ENCODE measurements at regions not wholly inside any gene's neighbourhood (a gene's known extent, or its start where the extent isn't known, plus 50 kb on each side); places are given as distances from the start of the nearest gene placed in this dataset.

DNA sequence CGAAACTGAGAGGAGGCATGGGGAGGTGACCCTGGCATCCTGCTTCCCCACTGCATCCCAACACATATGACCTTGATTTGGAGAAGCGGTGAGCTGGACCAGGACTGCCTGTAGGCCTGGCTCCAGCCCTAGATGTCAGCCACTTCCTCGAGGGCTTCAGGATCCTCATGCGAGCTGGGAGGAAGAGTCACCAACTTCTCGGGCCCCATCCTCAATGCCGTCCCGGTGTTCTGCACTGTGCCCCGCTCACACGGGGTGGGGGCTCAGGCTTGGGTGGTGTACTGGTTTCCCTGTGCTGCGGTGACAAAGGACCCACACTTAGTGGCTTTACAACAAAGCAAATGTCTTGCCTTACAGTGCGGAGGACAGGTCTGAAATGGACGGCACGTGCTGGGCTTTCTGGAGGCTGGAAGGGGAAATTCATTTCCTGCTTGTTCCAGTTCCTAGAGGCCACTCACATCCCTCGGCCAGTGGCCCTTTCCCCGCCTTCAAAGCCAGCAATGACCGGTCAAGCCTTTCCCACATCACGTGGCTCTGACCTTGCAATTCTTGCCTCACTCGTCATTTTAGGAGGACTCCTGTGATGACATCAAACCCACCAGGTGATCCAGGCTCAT, 298.1 kb upstream of the RTL1 start:
- Histone ChIP-seq H3K27ac (ENCODE audit: low read depth in 1 of 2, low read length in 2 of 2) (no peak overlapping the region), H3K4me3 (ENCODE audit: low read length) (no peak overlapping the region), H3K9me3 (ENCODE audit: control insufficient read depth in 1 of 2, insufficient read depth in 1 of 2, low read length in 2 of 2) (peaks cover 1 to 15% of the 10 kb centered on the region in 2 experiments), H3K4me1 (ENCODE audit: insufficient read depth, low read length) (no peaks in the 10 kb centered on the region), H3K36me3 (ENCODE audit: insufficient read depth, low read length) (no peaks in the 10 kb centered on the region), H3K27me3 (ENCODE audit: control insufficient read depth in 1 of 2, insufficient read depth in 2 of 2, low read length in 2 of 2) (no peaks in the 10 kb centered on the region)
- no peaks in the 10 kb centered on the region for H3K36me3 Mint-ChIP-seq (ENCODE audit: low read depth)
- no peak overlapping the region for H3K27ac Mint-ChIP-seq
- ATAC-seq (ENCODE audit: poor library complexity) (no peak), DNase-seq (no peak)
- TF ChIP-seq, protein P1, sequence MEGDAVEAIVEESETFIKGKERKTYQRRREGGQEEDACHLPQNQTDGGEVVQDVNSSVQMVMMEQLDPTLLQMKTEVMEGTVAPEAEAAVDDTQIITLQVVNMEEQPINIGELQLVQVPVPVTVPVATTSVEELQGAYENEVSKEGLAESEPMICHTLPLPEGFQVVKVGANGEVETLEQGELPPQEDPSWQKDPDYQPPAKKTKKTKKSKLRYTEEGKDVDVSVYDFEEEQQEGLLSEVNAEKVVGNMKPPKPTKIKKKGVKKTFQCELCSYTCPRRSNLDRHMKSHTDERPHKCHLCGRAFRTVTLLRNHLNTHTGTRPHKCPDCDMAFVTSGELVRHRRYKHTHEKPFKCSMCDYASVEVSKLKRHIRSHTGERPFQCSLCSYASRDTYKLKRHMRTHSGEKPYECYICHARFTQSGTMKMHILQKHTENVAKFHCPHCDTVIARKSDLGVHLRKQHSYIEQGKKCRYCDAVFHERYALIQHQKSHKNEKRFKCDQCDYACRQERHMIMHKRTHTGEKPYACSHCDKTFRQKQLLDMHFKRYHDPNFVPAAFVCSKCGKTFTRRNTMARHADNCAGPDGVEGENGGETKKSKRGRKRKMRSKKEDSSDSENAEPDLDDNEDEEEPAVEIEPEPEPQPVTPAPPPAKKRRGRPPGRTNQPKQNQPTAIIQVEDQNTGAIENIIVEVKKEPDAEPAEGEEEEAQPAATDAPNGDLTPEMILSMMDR (IDR thresholded peaks at IDR 0.05) = no peak
- ChIA-PET CTCF (no interaction called here), POLR2A (no interaction called here)
- no peaks in the 10 kb centered on the region for H3K27me3 Mint-ChIP-seq
- no peaks in the 10 kb centered on the region for H3K4me1 Mint-ChIP-seq (ENCODE audit: low read depth)
- intact Hi-C loops (cut with DNase I, micrococcal nuclease) = no loop called here
- peaks cover 24% of the 10 kb centered on the region for H3K9me3 Mint-ChIP-seq
- H3K4me3 Mint-ChIP-seq = no peak overlapping the region

DNA sequence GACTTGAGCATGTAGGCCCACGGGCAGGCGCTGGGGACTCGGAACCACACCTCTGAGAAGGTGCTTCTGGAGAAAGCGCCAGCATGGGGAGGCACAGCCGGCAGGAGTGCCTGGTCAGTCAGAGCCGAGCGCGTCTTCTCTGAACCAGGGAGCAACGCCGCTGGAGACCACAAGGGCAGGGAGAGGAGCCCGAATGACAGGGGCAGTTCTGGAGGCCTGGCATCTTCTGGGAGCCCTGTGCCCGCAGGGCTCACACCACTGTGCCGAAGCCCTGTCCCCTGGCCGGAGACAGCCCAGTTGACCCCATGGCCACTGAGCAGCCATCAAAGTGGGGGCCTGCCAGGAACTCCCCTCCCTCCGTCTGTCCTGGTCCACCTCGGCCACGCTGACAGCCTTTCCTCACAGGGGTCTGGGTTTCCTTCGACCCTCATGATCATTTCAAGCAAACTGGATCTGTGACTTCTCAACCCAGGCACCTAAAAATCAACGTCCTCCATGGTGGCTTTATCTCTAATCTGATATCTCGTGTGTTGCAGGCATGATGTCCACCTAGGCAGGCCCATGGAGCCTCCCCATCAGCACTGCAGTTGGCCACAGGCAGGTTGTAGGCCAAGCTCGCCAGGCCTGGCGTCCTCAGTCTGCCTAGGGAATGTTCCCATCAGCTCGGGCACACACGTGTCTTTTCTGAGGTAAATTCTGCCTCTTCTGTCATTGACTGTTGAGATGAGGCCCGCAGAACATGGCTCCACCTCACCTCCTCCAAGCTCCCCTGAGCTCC, 299.3 kb upstream of the RTL1 start:
- H3K4me3 Mint-ChIP-seq = no peak overlapping the region
- no peaks in the 10 kb centered on the region for H3K27me3 Mint-ChIP-seq
- H3K27ac ChIP-seq (ENCODE audit: low read depth in 1 of 2, low read length in 2 of 2) = no peak overlapping the region
- H3K36me3 Mint-ChIP-seq (ENCODE audit: low read depth) = peaks cover 4% of the 10 kb centered on the region
- H3K36me3 ChIP-seq (ENCODE audit: insufficient read depth, low read length) = no peaks in the 10 kb centered on the region
- no peak overlapping the region for H3K4me3 ChIP-seq (ENCODE audit: low read length)
- no peaks in the 10 kb centered on the region for H3K4me1 Mint-ChIP-seq (ENCODE audit: low read depth)
- ChIA-PET CTCF (no interaction called here), POLR2A (no interaction called here)
- TF ChIP-seq, protein P1 (IDR thresholded peaks at IDR 0.05) = no peak
- intact Hi-C loops (cut with DNase I, micrococcal nuclease) = no loop called here
- no peak for ATAC-seq (ENCODE audit: poor library complexity)
- no peak overlapping the region for H3K27ac Mint-ChIP-seq
- H3K9me3 ChIP-seq (ENCODE audit: control insufficient read depth in 1 of 2, insufficient read depth in 1 of 2, low read length in 2 of 2) = peaks cover 13 to 15% of the 10 kb centered on the region in 2 experiments
- H3K4me1 ChIP-seq (ENCODE audit: insufficient read depth, low read length) = no peaks in the 10 kb centered on the region
- H3K27me3 ChIP-seq (ENCODE audit: control insufficient read depth in 1 of 2, insufficient read depth in 2 of 2, low read length in 2 of 2) = no peaks in the 10 kb centered on the region
- DNase-seq = no peak
- peaks cover 30% of the 10 kb centered on the region for H3K9me3 Mint-ChIP-seq

DNA sequence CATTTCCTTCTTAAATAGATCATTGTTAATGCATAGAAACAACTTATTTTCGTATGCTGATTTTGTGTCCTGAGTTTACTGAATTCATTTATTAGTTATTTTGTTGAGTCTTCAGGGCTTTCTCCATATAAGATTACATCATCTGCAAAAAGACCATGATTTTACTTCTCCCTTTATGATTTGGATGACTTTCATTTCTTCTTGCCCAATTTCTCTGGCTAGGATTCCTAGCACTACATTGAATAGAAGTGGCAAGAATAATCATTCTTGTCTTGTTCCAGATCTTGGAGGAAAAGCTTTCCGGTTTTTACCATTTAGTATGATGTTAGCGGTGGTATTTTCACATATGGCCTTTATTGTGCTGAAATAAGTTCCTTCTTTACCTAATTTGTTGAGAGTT, 303.0 kb upstream of the RTL1 start:
- TF ChIP-seq, protein P1 (IDR thresholded peaks at IDR 0.05) = no peak
- no peak for DNase-seq
- no peak overlapping the region for H3K27ac ChIP-seq (ENCODE audit: low read depth in 1 of 2, low read length in 2 of 2)
- Mint-ChIP-seq H3K27ac (no peak overlapping the region), H3K27me3 (no peaks in the 10 kb centered on the region), H3K4me3 (no peak overlapping the region), H3K9me3 (peaks cover 48% of the 10 kb centered on the region), H3K36me3 (ENCODE audit: low read depth) (peaks cover 14% of the 10 kb centered on the region), H3K4me1 (ENCODE audit: low read depth) (no peaks in the 10 kb centered on the region)
- peaks cover 21 to 38% of the 10 kb centered on the region in 2 experiments for H3K9me3 ChIP-seq (ENCODE audit: control insufficient read depth in 1 of 2, insufficient read depth in 1 of 2, low read length in 2 of 2)
- intact Hi-C loops (cut with DNase I, micrococcal nuclease) = no loop called here
- H3K36me3 ChIP-seq (ENCODE audit: insufficient read depth, low read length) = no peaks in the 10 kb centered on the region
- POLR2A ChIA-PET = no interaction called here
- no peaks in the 10 kb centered on the region for H3K4me1 ChIP-seq (ENCODE audit: insufficient read depth, low read length)
- no peaks in the 10 kb centered on the region for H3K27me3 ChIP-seq (ENCODE audit: control insufficient read depth in 1 of 2, insufficient read depth in 2 of 2, low read length in 2 of 2)
- ATAC-seq (ENCODE audit: poor library complexity) = no peak
- CTCF ChIA-PET = no interaction called here
- H3K4me3 ChIP-seq (ENCODE audit: low read length) = no peak overlapping the region

All from CD4-positive, alpha-beta T cell (primary cell).